Neural crest cell (in vitro differentiated cells): ENCODE measurements at regions not wholly inside any gene's neighbourhood (a gene's known extent, or its start where the extent isn't known, plus 50 kb on each side); places are given as distances from the start of the nearest gene placed in this dataset.

Experiments
- DNase-seq: peaks from one replicate; pipeline ENCODE4 v3.0.0; 2021; ENCODE audit warnings: low read depth, mixed read lengths, low spot score
- H3K27ac Mint-ChIP-seq: one replicate; pipeline ENCODE4 v1.8.0; 2021; ENCODE audit warnings: mild to moderate bottlenecking, mixed read lengths; ENCODE audit not compliant: unreplicated experiment
- H3K27me3 Mint-ChIP-seq: 2 replicates; pipeline ENCODE4 v1.8.0; 2021; ENCODE audit warnings: low read depth, mild to moderate bottlenecking, mixed read lengths
- H3K36me3 Mint-ChIP-seq: 2 replicates; pipeline ENCODE4 v1.8.0; 2021; ENCODE audit warnings: low read depth, mild to moderate bottlenecking, mixed read lengths
- H3K4me1 Mint-ChIP-seq: 2 replicates; pipeline ENCODE4 v1.8.0; 2021; ENCODE audit warnings: mixed read lengths
- H3K4me3 Mint-ChIP-seq: one replicate; pipeline ENCODE4 v1.8.0; 2021; ENCODE audit warnings: mild to moderate bottlenecking, mixed read lengths
- H3K9me3 Mint-ChIP-seq: 2 replicates; pipeline ENCODE4 v1.8.0; 2021; ENCODE audit warnings: mixed read lengths
- CTCF ChIP-seq: fragments of 200-600 bp; sonication (generic); conservative IDR thresholded peaks from 2 replicates; pipeline ENCODE4 v1.5.0; 2021; ENCODE audit warnings: antibody characterized with exemption, mild to moderate bottlenecking

- Mint-ChIP-seq H3K36me3 (peaks cover 3% of the 10 kb centered on the region), H3K27me3 (peaks cover 13% of the 10 kb centered on the region), H3K27ac (no peak overlapping the region), H3K9me3 (peaks cover 5% of the 10 kb centered on the region), H3K4me1 (no peaks in the 10 kb centered on the region), H3K4me3 (no peak overlapping the region)
- no peak for TF ChIP-seq CTCF
- DNase-seq: no peak
These were observed 266.4 kb downstream of the MAFB start for GRCh38 chr20:40422656-40423055.

- H3K4me3 Mint-ChIP-seq: no peak overlapping the region
- DNase-seq: no peak
- no peaks in the 10 kb centered on the region for H3K4me1 Mint-ChIP-seq
- no peak overlapping the region for H3K27ac Mint-ChIP-seq
- no peaks in the 10 kb centered on the region for H3K27me3 Mint-ChIP-seq
- TF ChIP-seq CTCF: no peak
- peaks cover 10% of the 10 kb centered on the region for H3K9me3 Mint-ChIP-seq
- H3K36me3 Mint-ChIP-seq: no peaks in the 10 kb centered on the region
These were observed 272.8 kb downstream of the MAFB start for GRCh38 chr20:40416274-40416673.

- no peak for DNase-seq
- Mint-ChIP-seq H3K9me3 (peaks cover 10% of the 10 kb centered on the region), H3K4me3 (no peak overlapping the region), H3K27me3 (peaks cover under 1% of the 10 kb centered on the region), H3K4me1 (no peaks in the 10 kb centered on the region), H3K36me3 (no peaks in the 10 kb centered on the region), H3K27ac (no peak overlapping the region)
- TF ChIP-seq CTCF: no peak
These were observed 274.0 kb downstream of the MAFB start for GRCh38 chr20:40414843-40415615.

- H3K4me1 Mint-ChIP-seq: no peaks in the 10 kb centered on the region
- no peaks in the 10 kb centered on the region for H3K9me3 Mint-ChIP-seq
- H3K36me3 Mint-ChIP-seq: no peaks in the 10 kb centered on the region
- DNase-seq: no peak
- peaks cover 18% of the 10 kb centered on the region for H3K27me3 Mint-ChIP-seq
- H3K4me3 Mint-ChIP-seq: no peak overlapping the region
- no peak overlapping the region for H3K27ac Mint-ChIP-seq
- TF ChIP-seq CTCF: no peak
These were observed 279.0 kb downstream of the MAFB start for GRCh38 chr20:40410028-40410427.

GRCh38 chr20:40397467-40397866 lies 291.6 kb downstream of the MAFB start:
- Mint-ChIP-seq H3K27me3 (peaks cover 24% of the 10 kb centered on the region), H3K9me3 (peaks cover 6% of the 10 kb centered on the region), H3K36me3 (no peaks in the 10 kb centered on the region), H3K27ac (no peak overlapping the region), H3K4me3 (no peak overlapping the region), H3K4me1 (no peaks in the 10 kb centered on the region)
- no peak for TF ChIP-seq CTCF
- no peak for DNase-seq
